Forelimb muscle (tissue), 1 donor: ENCODE measurements at regions not wholly inside any gene's neighbourhood (a gene's known extent, or its start where the extent isn't known, plus 50 kb on each side); places are given as distances from the start of the nearest gene placed in this dataset.
"Not testable (repeated sequence)": the region's sequence is repeated elsewhere in the genome, so short reads cannot be mapped to it uniquely, and the experiment has no call there.

Source experiments
- DNase-seq: peaks from one replicate; pipeline ENCODE4 v3.0.0-alpha.2; 2013; ENCODE audit warnings: low read depth

DNA sequence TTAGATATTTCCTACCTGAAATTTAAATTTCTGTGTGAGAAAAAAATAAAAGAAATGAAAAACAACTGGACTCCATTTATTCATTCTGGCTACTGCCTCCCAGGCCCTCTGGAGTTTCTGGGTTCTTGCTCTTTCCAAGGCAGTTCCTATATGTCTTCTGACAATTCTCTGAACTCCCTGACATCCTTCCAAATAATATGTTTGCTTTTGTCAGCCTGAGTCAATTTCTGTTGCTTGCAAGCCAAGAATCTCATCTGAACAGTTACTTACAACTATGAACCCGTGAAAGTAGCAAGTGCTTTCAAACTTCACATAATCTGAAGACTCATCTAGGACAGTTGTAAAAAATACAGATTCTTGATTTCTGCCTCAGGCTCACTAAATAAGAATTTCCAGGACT lies 216.7 kb upstream of the NPVF start:
- DNase-seq, result peak; percentile 40

DNA sequence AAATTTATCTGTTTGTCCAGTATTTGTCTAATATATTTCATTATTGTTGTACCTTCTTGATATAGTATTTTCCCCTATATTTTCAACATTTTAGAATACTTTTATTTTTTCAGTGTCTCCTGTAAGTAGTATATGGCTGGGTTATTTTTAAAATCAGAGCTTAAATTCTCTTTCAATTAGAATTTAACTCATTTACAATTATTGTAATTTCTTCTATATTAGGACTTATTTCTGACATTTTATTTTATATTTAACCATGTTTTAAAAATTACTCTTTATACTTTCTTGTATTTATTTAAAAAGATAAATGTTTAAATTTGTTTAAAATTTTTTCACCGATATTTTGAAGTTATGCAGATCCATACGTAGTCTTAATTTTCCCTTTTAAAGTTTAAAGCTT lies 220.0 kb upstream of the NPVF start:
- no peak for DNase-seq

DNA sequence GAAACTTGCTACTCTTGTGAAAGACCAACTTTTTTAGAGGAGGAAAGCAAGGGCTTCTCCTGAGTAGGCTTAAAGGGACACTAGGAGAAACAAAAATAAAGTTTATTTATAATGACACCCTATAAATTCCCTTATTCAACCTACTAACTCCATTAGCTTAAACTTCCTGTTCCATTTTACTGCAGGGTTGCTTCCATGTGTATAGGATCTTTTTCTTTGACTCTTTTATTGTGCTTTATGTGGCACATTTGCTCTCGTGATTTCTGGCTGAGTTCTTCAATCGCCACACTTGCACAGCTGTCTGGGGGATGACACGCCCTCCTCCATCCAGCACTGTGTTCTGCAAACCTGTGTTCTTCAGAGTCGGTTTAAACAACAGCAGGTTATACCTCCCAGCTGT lies 225.7 kb upstream of the NPVF start:
- no peak for DNase-seq

DNA sequence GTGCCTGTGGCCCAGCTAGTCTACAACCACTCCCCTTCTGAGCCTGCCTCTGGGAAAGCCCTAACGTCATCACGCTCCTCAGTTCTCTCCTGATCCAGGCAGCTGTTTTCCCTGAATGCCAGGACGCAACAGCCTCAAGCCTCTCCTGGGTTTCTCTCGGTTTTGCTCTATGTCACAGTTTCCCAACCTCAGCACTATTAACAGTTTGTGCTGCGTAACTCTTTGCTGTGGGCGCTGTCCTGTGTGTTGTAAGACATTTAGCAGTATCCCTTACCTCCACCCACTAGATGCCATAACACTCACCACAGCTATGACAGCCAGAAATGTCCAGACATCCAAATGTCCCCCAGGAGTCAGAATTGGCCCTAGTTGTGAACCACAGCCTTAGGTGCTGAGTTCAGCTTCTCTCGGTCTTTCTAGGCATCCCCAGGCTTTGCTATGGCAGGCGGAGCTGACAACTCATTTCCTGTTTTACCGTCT lies 226.3 kb upstream of the NPVF start:
- DNase-seq, result peak; percentile 31

DNA sequence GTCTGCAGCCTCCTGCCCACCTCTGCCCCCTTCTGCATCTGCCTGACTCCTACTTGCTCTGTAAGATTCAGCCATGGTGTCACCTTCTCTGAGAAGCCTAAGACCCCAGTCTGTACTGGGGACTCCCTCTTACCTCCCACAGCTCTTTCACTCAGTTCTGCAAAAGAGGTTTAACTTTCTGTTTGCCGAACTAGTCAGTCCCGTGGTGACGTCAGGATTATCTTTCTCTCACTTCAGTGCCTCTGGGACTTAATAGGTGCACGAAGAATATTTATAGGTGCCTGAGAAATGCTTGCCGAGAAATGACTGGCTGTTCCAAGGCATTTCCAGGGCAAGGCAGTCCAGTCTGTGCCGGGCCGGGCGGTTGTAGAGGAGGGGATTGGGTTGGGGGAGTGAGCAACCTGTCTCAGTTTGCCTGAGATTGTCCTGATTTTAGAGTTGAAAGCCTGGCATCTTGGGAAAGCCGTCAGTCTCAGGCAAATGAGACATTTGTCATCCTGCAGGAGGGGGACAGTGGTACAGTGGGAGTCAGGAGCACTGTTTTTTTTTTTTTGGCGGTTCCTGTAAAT lies 227.5 kb upstream of the NPVF start:
- DNase-seq, result no peak

DNA sequence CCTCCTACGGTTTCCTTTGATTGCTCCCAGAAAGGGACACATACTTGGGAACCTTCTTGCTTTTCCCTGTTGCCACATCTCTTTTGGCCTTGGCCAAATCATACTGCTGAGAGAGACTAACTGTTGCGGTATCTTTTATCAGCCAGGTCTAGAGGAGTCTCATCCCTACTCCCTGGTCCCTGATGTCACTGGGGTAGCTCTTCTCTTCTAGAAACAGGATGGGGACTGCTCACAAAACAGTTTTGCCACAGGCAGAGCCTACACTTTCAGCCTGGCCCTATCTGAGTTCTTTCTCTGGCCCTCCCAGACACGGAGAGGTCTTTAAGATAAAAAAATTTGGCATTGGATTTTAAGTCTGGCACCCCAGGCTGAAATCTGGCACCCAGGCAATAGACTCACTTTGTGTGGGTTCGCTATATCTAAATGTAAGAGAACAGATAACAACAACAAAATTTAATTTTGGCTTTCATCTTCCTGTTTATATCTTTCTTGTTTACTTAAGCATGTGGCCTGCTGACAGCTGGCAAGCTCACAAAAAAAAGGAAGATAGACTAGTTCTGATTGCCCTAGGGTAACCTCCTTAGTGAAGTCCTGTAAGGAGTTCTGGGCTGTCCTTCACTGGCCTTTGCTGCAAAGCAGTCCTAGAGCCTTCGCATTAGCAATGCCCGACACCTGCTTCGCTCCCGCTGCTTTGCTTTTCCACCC lies 228.3 kb upstream of the NPVF start:
- DNase-seq, result no peak

DNA sequence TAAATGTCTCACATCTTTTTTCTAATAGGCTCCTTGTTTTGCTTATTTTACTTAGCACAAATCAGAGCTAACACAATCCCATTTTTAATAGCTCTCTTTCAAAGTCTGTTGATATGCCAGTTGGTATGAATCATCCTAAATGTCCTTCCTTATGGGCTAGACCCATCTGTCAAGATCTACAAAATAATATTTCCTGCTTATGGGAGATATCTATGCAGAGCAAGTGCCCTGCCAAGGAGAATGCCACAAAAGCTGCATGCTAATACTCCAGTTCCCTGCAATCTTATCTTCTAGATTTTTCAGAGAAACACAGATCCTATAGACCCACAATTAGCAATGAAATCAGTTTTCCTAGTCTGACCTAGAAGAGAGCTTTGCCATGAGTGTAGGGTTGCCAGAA lies 230.8 kb upstream of the NPVF start:
- no peak for DNase-seq

DNA sequence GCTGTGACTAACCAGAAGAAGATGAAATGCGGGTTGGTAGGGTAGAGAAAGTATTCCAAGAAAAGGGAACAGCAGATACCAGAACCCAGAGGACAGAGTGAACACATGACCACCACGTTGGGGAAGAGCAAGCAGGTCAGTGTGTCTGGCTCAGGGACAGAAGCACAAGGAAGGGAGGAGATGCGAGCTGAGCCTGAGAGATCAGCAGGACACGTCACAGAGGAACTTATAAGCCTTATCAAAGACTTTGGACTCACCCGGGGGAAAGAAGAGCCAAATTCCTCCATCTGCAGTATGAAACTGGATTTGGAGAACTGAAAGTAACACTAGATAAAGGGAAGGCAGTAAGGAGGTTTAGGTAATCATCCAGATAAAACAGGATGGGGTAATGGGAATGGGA lies 232.1 kb upstream of the NPVF start:
- DNase-seq, result no peak

DNA sequence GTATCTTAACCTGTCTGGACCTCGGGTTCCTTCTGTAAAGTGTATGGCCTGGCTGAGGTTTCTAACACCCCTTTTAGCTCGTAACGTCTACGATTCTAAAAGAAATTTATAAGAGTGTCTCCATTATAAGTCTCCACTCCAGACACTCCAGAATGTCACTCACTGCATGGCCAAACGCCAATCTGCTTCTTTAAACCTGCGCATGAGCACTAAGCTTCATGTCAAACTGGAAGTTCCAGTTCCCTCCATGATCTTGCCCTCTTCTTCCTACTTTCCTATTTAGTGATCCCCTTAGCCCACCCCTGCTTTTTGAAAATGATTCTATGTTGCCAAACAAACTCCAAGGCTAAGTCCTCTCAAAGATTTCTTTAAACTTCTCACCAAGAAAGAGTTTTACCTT lies 241.4 kb upstream of the NPVF start:
- no peak for DNase-seq

DNA sequence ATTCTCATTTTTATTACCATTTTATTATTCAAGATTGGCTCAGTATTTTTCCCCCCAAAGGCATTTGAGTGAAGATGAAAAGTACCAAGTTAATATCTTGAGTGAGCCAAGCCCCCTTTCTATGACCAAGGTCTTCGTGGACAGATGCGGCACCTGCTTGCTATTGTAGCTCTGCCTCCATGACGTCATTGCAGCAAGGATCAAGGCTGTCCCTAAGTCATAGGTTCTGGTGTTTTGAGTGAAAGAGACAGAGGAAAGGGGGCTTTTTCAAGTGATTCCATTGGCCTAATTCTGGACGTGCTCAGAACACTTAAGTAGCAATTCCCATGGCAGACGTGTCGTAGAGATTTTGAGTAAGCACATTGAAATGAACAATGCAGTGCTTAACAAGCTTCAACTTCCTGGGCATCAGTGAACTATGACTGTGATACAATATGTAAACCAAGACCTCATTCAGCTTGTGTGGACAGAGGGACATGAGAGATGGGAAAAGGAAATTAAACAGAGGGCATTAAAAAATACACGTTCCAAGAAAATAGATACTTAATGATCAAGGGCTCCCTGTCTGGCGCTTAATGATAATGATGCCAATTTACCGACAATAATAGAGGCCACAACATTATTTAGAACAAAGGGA lies 248.7 kb upstream of the NPVF start:
- DNase-seq, result no peak

DNA sequence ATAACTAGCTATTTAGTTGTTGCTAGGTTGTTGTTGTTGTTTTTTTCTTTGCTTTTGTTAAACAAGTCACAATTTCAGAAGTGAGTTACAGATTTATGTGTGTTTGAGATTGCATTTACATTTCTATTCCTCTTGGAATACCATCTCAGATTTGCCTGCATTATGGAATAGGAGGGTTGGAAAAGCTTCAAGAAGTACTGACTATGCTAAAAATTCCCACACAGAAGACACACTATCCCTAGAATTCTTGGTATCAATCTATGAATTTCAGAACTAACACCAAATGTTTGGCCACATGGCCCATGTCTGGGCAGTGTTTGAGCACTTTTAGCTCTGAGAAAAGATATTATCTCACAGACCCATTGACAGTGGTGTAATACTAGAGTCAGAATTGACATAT lies 249.9 kb upstream of the NPVF start:
- not testable (repeated sequence) for DNase-seq

DNA sequence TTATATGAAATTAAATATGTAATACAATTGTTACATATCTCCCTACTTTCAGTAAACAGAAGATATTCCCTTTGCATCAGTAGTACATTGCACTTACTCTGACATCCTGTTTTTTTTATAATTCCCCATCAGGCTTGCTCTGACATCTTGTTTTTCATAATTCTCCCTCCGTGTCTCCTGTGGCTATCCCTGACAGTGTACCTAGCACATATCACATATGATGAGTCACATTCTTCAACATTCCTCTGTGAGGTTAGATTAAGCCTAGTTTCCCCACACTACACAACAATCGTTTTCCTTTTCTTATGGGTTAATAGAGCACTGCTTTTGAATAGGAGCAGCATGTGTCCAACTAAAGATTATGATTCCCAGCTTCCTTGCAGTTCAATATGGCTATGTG lies 250.6 kb upstream of the NPVF start:
- no peak for DNase-seq

DNA sequence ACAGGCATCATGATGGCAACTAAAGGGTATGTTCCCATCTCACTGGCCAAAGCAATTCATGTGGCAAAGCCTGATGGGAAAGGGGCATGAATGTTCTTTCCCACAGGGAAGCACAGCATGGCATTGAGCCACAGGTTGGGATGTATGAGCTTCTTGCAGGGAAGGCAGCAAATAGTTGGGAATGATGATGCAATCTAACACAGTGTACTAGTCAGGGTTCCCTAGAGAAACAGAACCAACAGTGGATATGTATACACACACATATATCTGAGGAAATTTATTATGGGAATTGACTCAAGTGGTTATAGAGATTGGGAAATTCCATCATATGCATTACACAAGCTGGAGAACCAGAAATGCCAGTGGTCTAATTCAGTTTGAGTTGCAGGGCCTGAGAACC lies 253.6 kb upstream of the NPVF start:
- DNase-seq, result no peak

DNA sequence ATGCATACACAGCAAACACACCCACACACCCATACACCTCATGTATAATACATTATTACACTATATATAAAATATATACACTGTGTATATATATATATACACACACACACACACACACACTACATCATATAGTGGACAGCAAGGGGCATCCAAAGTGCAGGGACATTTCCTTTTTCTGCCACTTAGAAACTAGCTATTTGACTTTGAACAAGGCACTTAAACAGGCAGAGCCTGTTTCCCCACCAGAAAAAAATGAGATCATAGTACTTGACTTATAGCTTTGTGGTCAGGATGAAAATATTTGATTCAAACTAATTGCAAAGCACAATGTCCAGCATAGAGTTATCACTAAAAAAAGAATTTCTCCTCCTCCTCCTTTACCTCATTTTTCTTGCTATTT lies 254.3 kb upstream of the NPVF start:
- DNase-seq, result no peak

DNA sequence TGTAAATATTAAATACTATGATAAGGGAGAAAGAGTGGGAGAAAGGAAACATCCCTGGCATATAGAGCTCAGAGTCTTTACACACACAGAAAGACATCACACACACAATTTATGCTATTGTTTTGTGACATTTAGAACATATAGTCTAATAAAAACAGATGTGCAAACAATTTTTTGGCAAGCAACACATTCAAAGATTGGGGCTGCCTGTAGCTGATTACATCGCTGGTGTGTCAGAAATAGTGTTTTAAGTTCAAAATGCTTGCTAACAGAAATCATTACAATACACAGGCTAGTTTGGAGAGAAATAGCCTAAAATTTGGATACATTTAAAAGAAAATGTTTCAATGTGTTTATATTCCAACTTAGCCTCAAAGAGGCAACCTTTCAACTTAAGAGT lies 256.7 kb upstream of the NPVF start:
- DNase-seq, result no peak

DNA sequence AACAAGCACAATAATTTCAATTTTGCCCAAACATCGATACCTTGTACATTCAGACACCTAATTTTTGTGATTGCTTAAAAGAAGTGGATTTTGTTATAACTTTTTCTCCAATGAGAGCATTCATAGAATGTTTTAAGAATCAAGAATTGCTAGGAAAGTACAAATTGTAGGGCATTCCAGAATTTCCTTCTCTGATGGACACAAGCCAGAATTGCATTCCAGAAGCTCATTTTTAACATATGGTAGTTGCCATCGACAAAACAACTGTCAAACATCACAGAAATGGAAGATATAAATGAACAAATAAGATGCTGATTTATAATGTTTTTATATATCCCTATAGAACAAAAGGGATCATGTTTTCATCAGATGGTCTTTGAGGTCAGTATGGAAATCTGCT lies 258.4 kb upstream of the NPVF start:
- DNase-seq, result no peak

DNA sequence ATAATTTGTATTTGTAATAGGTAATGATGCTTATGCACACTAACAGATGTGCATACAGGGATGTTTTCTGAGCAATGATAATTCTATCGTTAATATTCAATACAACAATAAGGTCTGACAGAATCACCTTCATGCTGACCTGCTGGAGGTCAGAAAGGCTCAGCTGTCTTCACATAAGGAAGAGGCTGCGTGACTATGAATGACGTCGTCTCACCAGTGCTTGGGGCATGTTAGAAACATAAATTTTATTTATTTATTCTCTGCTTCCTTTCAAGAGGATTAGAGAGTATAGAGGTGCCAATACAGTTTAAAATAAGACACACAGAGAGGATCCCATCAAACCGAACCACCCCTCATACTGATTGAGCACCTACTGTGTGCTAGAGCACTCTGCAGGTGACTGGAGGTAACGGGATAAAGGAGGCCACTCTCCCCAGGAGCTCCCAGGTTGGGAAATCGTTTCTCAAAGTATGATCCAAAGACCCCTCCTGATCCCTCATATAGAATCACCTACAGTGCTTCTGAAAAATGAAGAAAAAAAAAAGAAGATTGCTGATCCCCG lies 265.6 kb upstream of the NPVF start:
- no peak for DNase-seq

DNA sequence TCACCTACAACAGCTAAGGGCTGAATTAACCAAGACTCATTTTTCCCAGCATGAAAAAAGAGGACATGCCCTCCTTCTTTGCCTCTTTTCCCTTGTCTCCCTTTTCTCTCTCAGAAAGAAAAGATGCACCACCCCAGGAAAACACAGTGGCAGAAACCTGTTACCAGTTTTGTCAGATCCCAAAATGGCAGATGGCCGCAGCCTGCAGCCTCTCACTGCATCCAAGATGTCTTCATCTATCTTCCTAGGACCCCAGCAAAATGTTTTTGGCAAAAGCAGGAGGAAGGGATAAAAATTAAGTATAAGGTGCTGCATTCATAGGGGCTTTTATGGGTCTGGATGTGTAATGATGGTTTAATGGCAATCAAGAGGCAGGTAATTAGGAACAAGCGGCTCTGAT lies 266.6 kb upstream of the NPVF start:
- DNase-seq, result no peak

DNA sequence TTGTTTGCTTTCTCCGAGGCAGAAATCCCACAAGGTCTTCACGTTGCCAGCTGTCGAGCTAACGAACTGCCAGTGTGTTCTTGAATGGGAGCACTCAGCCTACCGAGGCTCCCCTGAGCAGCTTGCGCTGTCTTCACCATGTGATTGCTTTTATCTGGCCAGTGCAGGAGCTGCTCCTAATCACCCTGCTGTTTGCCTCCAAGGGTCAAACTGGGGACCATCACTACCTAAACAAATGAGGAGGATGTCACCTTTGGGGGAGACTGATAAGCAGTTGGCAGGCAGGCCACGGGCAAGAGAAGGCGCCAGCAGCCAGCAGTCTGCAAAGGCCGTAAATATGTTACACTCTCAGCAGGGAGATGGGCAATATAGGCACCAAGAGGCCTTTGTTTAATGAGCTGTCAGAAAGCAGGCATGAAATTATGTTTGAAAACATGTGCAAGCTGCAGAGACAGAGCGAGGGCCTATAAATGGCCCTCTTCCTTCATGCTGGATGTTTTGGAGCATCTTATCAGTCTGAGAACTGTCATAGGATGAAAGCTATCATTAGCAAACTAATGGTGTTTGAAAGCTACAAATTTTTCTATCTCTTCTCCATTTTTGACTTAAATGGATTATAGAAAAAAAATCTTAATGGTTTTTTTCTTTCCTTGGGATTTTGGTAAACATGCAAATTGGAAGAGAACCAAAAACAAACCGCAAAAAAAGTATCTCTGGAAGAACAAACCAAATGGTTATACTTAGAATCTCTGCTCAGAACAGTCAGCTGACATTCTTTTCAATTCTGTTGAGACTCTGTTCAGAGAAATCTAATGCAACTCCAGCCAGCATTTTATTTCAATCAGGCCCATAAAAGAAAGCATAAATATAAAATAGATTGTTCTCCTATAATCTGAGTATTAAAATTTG lies 267.3 kb upstream of the NPVF start:
- DNase-seq, result no peak

DNA sequence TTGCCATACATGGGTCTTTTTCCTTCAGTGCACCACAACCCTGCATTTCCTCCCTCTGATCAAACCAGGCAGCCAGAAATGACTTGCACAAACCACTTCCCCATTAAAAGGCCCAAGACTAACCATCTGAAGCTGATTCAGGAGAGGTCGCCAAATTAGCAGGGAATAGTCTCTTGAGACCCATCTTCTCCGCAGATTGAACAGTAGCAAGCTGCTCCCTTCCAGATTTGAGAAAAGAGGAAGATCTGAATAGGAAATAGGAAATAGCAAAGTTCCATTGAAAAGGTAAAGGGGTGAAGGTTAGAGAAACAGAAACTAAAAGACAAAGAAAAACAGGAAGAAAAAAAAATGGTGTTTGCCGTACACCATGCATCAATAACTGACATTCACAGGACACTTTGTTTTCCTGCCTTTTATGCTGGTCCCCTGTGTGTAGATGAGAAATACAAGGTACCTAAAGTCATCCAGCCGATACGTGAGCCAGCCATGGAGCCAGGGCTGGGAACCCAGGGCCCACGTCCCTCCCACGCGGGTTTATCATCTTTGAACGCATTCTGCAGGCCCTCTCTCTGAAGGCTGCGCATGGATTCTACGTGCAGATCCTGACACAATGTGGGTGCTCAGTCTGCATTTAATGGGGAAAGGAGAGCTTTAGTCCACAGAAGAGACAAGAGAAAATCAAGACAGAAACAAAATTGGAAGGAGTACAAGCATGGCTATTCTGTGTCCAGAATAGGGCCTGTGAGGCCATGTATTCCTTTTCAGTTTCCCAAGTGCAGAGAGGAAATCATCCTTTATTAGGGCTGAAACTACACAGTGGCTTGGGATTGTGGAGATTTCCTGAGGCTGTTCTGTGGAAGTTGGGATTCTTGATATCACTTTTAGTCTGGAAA lies 268.4 kb upstream of the NPVF start:
- DNase-seq, result no peak

DNA sequence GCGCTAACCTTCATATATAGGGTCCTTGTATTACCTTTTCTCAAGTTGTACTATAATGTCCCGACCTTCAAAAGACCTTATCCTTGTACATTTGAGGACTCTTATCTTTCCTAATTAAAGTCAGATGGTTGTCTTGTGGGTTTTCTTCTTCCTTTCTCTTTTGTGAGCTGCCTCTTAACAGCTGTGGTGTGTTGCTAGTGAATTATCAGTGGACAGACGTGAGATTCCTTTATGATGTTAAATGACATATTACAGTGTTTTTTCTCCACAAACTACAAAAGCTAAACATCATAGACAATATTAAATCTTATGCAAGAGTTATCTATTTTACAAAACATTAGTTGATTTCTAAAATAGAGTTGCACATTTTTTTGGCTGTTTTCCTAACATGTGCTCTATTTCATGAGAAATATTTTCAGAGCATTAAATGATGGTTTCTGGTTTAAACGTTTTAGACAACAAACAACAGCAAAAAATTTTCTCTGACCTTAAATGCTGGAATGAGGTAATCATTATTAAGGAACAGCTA lies 272.2 kb upstream of the NPVF start:
- DNase-seq, result no peak
